A673 (cell line): ENCODE measurements at regions not wholly inside any gene's neighbourhood (a gene's known extent, or its start where the extent isn't known, plus 50 kb on each side); places are given as distances from the start of the nearest gene placed in this dataset.
"Not testable (repeated sequence)": the region's sequence is repeated elsewhere in the genome, so short reads cannot be mapped to it uniquely, and the experiment has no call there.

Experiments
- CTCF ChIP-seq: fragments of 300-800, 200-600 bp; sonication (generic); conservative IDR thresholded peaks from 2 replicates; pipeline ENCODE4 v1.5.1; 2017; ENCODE audit warnings: low read depth, mild to moderate bottlenecking, antibody characterized with exemption, low read length, moderate library complexity, mixed read lengths
- EZH2 ChIP-seq: fragments of 200-600 bp; sonication (generic); IDR thresholded peaks from 2 replicates; pipeline ENCODE4 v1.6.1; 2017; ENCODE audit warnings: borderline replicate concordance, low read depth, mild to moderate bottlenecking, mixed read lengths, antibody characterized with exemption, low read length; ENCODE audit not compliant: poor library complexity, severe bottlenecking

GRCh38 chr4:189630913-189631567 lies 309.6 kb upstream of the FRG1 start:
- TF ChIP-seq EZH2, CTCF: not testable (repeated sequence)
